Stomach (tissue), 8 donors: ENCODE measurements at regions not wholly inside any gene's neighbourhood (a gene's known extent, or its start where the extent isn't known, plus 50 kb on each side); places are given as distances from the start of the nearest gene placed in this dataset.

Experiments used
- DNase-seq, 2 donors: peaks; one replicate each; pipeline versions ENCODE4 v3.0.0 to v3.0.0-alpha.2; 2013 to 2019
- H3K27ac ChIP-seq, 5 donors: fragments of 200-600 bp in 4 of 5; sonication (generic) in 4 of 5; one replicate each; pipeline ENCODE4 v1.5.1; 2013 to 2019; ENCODE audit warnings: mild to moderate bottlenecking in 1 of 5, moderate library complexity in 1 of 5
- H3K27me3 ChIP-seq, 3 donors: fragments of 200-600 bp; sonication (generic); one replicate each; pipeline ENCODE4 v1.5.1; 2017 to 2019; ENCODE audit warnings: mixed run types in 1 of 3
- H3K36me3 ChIP-seq, 4 donors: fragments of 200-600 bp; sonication (generic); 1 replicate in 3 of 4; 2 replicates in 1 of 4; pipeline ENCODE4 v1.5.1; 2016 to 2019
- H3K4me1 ChIP-seq, 4 donors: fragments of 200-600 bp; sonication (generic); one replicate each; pipeline ENCODE4 v1.5.1; 2016 to 2019
- H3K4me3 ChIP-seq, 4 donors: fragments of 200-600 bp; sonication (generic) in 3 of 4; one replicate each; pipeline ENCODE4 v1.5.1; 2016 to 2019; ENCODE audit warnings: mild to moderate bottlenecking in 1 of 4
- H3K9me3 ChIP-seq, 4 donors: fragments of 200-600 bp; sonication (generic); one replicate each; pipeline ENCODE4 v1.5.1; 2016 to 2019
- EP300 ChIP-seq: sonication (generic); formaldehyde crosslinking; IDR thresholded peaks from one replicate; pipeline ENCODE4 v1.6.1; 2017; ENCODE audit warnings: antibody characterized with exemption
- POLR2A ChIP-seq, 4 donors: fragments of 450-650 bp; IDR thresholded peaks; one replicate each; pipeline ENCODE4 v1.6.1; 2016; ENCODE audit warnings: antibody characterized with exemption in 4 of 4, control low read depth in 2 of 4, mild to moderate bottlenecking in 1 of 4, moderate library complexity in 1 of 4
- POLR2AphosphoS5 ChIP-seq, 3 donors: sonication (generic); formaldehyde crosslinking; IDR thresholded peaks; one replicate each; pipeline ENCODE4 v1.6.1; 2016; ENCODE audit warnings: antibody characterized with exemption in 3 of 3
- WGBS, 5 donors: extraction: QIAGEN DNeasy Blood & Tissue Kit in 3 of 5; methylation state at CpG; one replicate each; pipeline versions ENCODE4 v1.1.5 to v1.1.7; 2013 to 2018; 5-methylcytosine and 5-hydroxymethylcytosine counted together
- intact Hi-C: fragments of 100-400 bp; cut with DNase I; formaldehyde crosslinking; loops from one replicate; pipeline ENCODE4 v1.15.1; 2023; ENCODE audit warnings: low total_unique reads
- TF ChIP-seq, protein P1 (sequence below), 7 experiments: fragments of 450-650 bp in 4 of 7; fragments of 200-600 bp in 3 of 7; sonication (generic) in 3 of 7; IDR thresholded peaks; one replicate each; pipeline ENCODE4 v1.5.1; 2016 to 2019; ENCODE audit warnings: antibody characterized with exemption in 7 of 7, control low read depth in 2 of 7, mild to moderate bottlenecking in 1 of 7
- donor health status: healthy with polysubstance abuse.
- donor health status: Bipolar disorder and iron deficiency.
- donor health status: healthy.

DNA sequence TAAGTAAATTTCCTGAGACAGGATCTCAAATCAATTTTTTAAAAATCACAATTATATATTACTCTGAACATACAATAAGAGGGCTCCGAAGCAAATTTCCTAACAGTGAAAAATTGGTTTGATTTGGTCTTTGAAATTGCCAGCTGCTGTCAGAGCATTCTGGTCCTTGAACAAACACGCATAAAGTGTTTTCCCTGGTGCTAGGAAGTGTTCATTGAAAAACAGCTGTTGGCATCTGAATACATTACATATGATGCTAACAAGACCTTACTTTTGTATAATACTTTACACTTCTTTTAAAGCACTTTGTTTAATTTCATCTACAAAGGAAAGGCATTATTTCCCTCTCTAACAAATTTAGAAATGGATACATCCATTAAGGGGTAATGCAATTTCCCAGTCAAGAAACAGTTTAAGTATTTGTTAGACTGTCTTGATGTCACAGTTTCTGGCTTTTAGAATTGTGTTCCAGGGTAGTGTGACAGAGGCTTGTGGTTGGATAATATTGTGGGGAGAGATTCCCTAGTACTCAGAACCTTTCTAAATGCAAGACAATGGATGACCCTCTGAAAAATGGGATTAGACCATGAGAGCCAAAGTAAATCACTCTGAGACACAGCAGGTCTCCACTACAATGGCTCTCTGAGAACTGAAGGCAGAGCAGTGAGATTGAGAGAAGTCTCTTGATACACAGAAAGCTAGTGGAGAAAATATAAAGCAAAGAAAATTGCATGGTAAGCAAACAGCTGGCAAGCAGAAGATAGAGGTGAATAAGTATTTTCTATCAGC is 299.0 kb downstream of the TRIB2 start:
- intact Hi-C loops = no loop called here
- 76 to 82% (median 80%) methylated on average over 2 of the region's 2 CpGs for WGBS, 5 donors
- TF ChIP-seq EP300 (no peak), POLR2AphosphoS5 (IDR thresholded peaks at IDR 0.05) (no peak), POLR2A (IDR thresholded peaks at IDR 0.05) (no peak)
- TF ChIP-seq, protein P1, sequence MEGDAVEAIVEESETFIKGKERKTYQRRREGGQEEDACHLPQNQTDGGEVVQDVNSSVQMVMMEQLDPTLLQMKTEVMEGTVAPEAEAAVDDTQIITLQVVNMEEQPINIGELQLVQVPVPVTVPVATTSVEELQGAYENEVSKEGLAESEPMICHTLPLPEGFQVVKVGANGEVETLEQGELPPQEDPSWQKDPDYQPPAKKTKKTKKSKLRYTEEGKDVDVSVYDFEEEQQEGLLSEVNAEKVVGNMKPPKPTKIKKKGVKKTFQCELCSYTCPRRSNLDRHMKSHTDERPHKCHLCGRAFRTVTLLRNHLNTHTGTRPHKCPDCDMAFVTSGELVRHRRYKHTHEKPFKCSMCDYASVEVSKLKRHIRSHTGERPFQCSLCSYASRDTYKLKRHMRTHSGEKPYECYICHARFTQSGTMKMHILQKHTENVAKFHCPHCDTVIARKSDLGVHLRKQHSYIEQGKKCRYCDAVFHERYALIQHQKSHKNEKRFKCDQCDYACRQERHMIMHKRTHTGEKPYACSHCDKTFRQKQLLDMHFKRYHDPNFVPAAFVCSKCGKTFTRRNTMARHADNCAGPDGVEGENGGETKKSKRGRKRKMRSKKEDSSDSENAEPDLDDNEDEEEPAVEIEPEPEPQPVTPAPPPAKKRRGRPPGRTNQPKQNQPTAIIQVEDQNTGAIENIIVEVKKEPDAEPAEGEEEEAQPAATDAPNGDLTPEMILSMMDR (IDR thresholded peaks at IDR 0.05) = no peak

DNA sequence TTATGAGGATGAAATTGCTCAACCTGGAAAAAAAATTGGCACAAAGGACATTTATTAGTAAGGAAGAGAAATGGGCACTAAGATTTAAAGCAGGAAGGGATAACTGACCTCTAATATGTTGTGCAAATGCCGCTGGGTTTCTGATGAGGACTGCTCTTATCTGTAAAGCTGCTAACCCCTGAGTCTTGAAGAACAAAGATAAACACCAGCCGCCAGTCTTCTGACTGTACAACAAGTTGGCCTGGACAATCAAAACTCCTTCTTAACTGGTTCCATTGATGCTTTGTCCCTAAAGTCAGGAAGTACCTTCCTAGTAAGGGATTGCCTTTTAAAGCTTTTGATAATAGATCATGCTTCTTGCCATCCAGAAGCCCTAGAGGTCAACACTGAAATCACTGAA is 301.8 kb downstream of the TRIB2 start:
- no peak overlapping the region for H3K4me3 ChIP-seq
- no peak overlapping the region for H3K27ac ChIP-seq
- DNase-seq = no peak
- no peaks in the 10 kb centered on the region for H3K9me3 ChIP-seq
- H3K27me3 ChIP-seq = peaks cover 0 to 6% (median 0%) of the 10 kb centered on the region in 3 donors
- no peaks in the 10 kb centered on the region for H3K4me1 ChIP-seq
- intact Hi-C loops = no loop called here
- no peaks in the 10 kb centered on the region for H3K36me3 ChIP-seq
- TF ChIP-seq POLR2A (IDR thresholded peaks at IDR 0.05) (no peak), EP300 (no peak), POLR2AphosphoS5 (IDR thresholded peaks at IDR 0.05) (no peak)
- TF ChIP-seq, protein P1 (IDR thresholded peaks at IDR 0.05) = no peak
- WGBS, 5 donors = 26 to 57% (median 42%) methylated on average over 2 of the region's 2 CpGs

More for the DNA sequence above, 299.0 kb downstream of the TRIB2 start:
- DNase-seq = no peak
- Histone ChIP-seq H3K36me3 (no peaks in the 10 kb centered on the region), H3K27me3 (peaks cover 0 to 10% (median 0%) of the 10 kb centered on the region in 3 donors), H3K9me3 (no peaks in the 10 kb centered on the region), H3K4me3 (no peak overlapping the region), H3K4me1 (no peaks in the 10 kb centered on the region), H3K27ac (no peak overlapping the region)

DNA sequence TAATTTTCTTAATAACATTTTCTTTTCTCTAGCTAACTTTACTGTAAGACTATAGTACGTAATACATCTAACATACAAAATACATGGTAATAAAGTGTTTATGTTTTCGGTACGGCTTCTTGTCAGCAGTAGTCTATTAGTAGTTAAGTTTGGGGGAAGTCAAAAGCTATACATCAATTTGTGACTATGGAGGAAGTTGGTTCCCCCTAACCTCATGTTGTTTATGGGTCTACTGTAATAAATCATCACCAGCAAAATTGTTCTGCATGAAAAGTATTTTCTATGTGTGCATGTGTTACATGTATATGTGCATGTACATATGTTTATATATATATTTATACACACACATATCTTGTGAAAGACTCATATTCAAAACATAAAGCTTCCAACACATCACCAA is 303.0 kb downstream of the TRIB2 start:
- DNase-seq = no peak
- no peaks in the 10 kb centered on the region for H3K9me3 ChIP-seq
- intact Hi-C loops = no loop called here
- no peaks in the 10 kb centered on the region for H3K4me1 ChIP-seq
- no peaks in the 10 kb centered on the region for H3K36me3 ChIP-seq
- peaks cover 0 to 6% (median 0%) of the 10 kb centered on the region in 3 donors for H3K27me3 ChIP-seq
- 75 to 86% (median 81%) methylated on average over 3 of the region's 3 CpGs for WGBS, 5 donors
- H3K4me3 ChIP-seq = no peak overlapping the region
- TF ChIP-seq POLR2AphosphoS5 (IDR thresholded peaks at IDR 0.05) = no peak
- TF ChIP-seq, protein P1 (IDR thresholded peaks at IDR 0.05) = no peak
- no peak overlapping the region for H3K27ac ChIP-seq

DNA sequence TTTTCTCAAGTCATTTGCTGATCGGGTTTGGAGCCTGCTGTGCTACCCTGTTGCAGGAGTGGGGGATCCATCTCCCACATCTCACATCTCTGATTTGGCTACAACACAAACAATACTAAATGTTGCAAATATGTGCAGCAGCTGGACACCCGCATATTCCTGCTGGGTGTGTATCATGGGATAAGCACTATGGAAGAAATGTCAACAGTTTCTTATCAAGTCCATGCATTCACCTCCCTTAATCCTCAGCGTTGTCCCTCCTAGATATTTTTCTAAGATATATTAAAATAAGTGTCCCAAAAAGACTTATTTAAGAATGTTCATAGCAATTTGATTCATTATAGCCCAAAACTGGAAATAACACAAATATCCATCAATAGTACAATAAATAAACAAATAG is 303.7 kb downstream of the TRIB2 start:
- Histone ChIP-seq H3K4me3 (no peak overlapping the region), H3K27me3 (peaks cover 0 to 6% (median 0%) of the 10 kb centered on the region in 3 donors), H3K9me3 (no peaks in the 10 kb centered on the region), H3K27ac (no peak overlapping the region), H3K36me3 (no peaks in the 10 kb centered on the region), H3K4me1 (no peaks in the 10 kb centered on the region)
- WGBS, 5 donors = 30 to 56% (median 43%) methylated on average over 3 of the region's 3 CpGs
- intact Hi-C loops = no loop called here
- TF ChIP-seq POLR2A (IDR thresholded peaks at IDR 0.05) (no peak), EP300 (no peak), POLR2AphosphoS5 (IDR thresholded peaks at IDR 0.05) (no peak)
- TF ChIP-seq, protein P1 (IDR thresholded peaks at IDR 0.05) = no peak
- DNase-seq = no peak
